Endodermal cell (in vitro differentiated cells): ENCODE measurements at regions not wholly inside any gene's neighbourhood (a gene's known extent, or its start where the extent isn't known, plus 50 kb on each side); places are given as distances from the start of the nearest gene placed in this dataset.
"Not testable (repeated sequence)": the region's sequence is repeated elsewhere in the genome, so short reads cannot be mapped to it uniquely, and the experiment has no call there.

ENCODE experiments used
- DNase-seq: peaks from one replicate; pipeline ENCODE4 v3.0.0-alpha.2; 2017
- H3K27ac ChIP-seq: 2 replicates; pipeline ENCODE4 v1.5.1; 2013; ENCODE audit warnings: mild to moderate bottlenecking, low read depth, low read length, moderate library complexity
- H3K27me3 ChIP-seq: 2 replicates; pipeline ENCODE4 v1.6.1; 2013; ENCODE audit warnings: mild to moderate bottlenecking, low read length, moderate library complexity; ENCODE audit not compliant: insufficient read depth, control insufficient read depth, poor library complexity, severe bottlenecking
- H3K36me3 ChIP-seq: 2 replicates; pipeline ENCODE4 v1.7.0; 2013; ENCODE audit warnings: mild to moderate bottlenecking, low read length, moderate library complexity; ENCODE audit not compliant: control insufficient read depth, insufficient read depth
- H3K4me1 ChIP-seq: one replicate; pipeline ENCODE4 v1.7.0; 2013; ENCODE audit warnings: low read length; ENCODE audit not compliant: control insufficient read depth, insufficient read depth
- H3K4me3 ChIP-seq: 2 replicates; pipeline ENCODE4 v1.5.1; 2013; ENCODE audit warnings: mild to moderate bottlenecking, low read length, moderate library complexity
- H3K9ac ChIP-seq: 2 replicates; pipeline ENCODE4 v1.6.1; 2013; ENCODE audit warnings: mild to moderate bottlenecking, low read length, moderate library complexity; ENCODE audit not compliant: poor library complexity, severe bottlenecking; ENCODE audit errors: extremely low read depth
- H3K9me3 ChIP-seq: 2 replicates; pipeline ENCODE4 v1.6.1; 2013; ENCODE audit warnings: mild to moderate bottlenecking, low read length, moderate library complexity; ENCODE audit not compliant: control insufficient read depth
- H3K27ac Mint-ChIP-seq: 2 replicates; pipeline ENCODE4 v1.8.0; 2020; ENCODE audit warnings: mixed read lengths
- H3K27me3 Mint-ChIP-seq: 2 replicates; pipeline ENCODE4 v1.8.0; 2021; ENCODE audit warnings: mild to moderate bottlenecking, mixed read lengths; ENCODE audit not compliant: insufficient read depth
- H3K36me3 Mint-ChIP-seq: 2 replicates; pipeline ENCODE4 v1.8.0; 2020; ENCODE audit warnings: low read depth, mixed read lengths
- H3K4me1 Mint-ChIP-seq: 2 replicates; pipeline ENCODE4 v1.8.0; 2020; ENCODE audit warnings: mixed read lengths
- H3K4me3 Mint-ChIP-seq: 2 replicates; pipeline ENCODE4 v1.8.0; 2020; ENCODE audit warnings: mild to moderate bottlenecking, moderate library complexity, mixed read lengths
- H3K9me3 Mint-ChIP-seq: 2 replicates; pipeline ENCODE4 v1.8.0; 2020; ENCODE audit warnings: mild to moderate bottlenecking, mixed read lengths
- WGBS, 2 experiments: methylation state at CpG; one replicate each; pipeline versions ENCODE4 v1.1.5 to v1.1.7; 2013; ENCODE audit warnings: missing lambda C conversion rate in 2 of 2, mixed read lengths in 1 of 2; ENCODE audit not compliant: insufficient coverage in 1 of 2, insufficient read length in 1 of 2; 5-methylcytosine and 5-hydroxymethylcytosine counted together
- TF ChIP-seq, protein P1 (sequence below): fragments of 200-600 bp; sonication (generic); conservative IDR thresholded peaks from 2 replicates; pipeline ENCODE4 v1.5.0; 2021; ENCODE audit warnings: antibody characterized with exemption, mild to moderate bottlenecking

DNA sequence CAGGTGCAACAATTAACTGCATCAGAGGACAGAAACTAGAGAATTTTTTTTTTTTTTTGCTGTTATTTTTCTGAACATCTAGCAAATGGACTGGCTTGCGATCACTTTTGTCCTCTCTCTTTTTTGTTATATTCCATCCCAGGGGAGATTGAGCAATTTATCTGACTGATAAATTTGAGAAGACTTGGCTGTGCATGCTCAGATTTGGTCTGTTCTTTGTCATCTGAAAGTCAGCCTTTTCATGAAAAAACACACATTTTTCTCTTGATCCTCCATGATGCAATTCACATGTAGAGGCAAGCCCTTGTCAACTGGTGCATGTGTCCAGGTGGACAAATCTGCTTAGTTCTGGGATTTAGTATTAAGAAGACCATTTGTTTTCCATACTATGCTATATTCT lies 309.3 kb downstream of the LRRC3B start:
- H3K4me3 Mint-ChIP-seq = no peak overlapping the region
- H3K9me3 Mint-ChIP-seq = no peaks in the 10 kb centered on the region
- Histone ChIP-seq H3K4me1 (no peaks in the 10 kb centered on the region), H3K27me3 (no peaks in the 10 kb centered on the region), H3K4me3 (no peak overlapping the region), H3K27ac (no peak overlapping the region), H3K9me3 (no peaks in the 10 kb centered on the region), H3K9ac (no peak overlapping the region), H3K36me3 (no peaks in the 10 kb centered on the region)
- DNase-seq = no peak
- H3K4me1 Mint-ChIP-seq = no peaks in the 10 kb centered on the region
- TF ChIP-seq, protein P1, sequence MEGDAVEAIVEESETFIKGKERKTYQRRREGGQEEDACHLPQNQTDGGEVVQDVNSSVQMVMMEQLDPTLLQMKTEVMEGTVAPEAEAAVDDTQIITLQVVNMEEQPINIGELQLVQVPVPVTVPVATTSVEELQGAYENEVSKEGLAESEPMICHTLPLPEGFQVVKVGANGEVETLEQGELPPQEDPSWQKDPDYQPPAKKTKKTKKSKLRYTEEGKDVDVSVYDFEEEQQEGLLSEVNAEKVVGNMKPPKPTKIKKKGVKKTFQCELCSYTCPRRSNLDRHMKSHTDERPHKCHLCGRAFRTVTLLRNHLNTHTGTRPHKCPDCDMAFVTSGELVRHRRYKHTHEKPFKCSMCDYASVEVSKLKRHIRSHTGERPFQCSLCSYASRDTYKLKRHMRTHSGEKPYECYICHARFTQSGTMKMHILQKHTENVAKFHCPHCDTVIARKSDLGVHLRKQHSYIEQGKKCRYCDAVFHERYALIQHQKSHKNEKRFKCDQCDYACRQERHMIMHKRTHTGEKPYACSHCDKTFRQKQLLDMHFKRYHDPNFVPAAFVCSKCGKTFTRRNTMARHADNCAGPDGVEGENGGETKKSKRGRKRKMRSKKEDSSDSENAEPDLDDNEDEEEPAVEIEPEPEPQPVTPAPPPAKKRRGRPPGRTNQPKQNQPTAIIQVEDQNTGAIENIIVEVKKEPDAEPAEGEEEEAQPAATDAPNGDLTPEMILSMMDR = no peak
- H3K27ac Mint-ChIP-seq = no peak overlapping the region
- no peaks in the 10 kb centered on the region for H3K36me3 Mint-ChIP-seq
- 0% methylated on average over 1 of the region's 1 CpG; no CpG with 5 or more reads in 1 of the 2 experiments for WGBS, 2 experiments
- H3K27me3 Mint-ChIP-seq = no peaks in the 10 kb centered on the region

DNA sequence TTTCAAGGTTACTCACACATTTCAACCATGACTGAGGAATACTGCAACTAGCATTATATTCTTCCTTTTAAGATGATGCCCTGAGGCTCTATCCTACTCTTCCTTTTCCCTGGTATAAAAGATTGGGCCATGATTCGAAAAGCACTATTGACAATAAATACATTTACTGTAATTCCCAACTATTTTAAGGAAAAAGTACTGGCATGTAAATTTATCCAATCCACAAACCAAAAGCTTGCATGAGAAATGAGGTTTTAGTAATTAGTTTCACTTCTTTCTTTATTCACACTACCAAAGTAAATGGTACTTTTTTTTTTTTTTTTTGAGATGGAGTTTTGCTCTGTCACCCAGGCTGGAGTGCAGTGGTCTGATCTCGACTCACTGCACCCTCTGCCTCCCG lies 310.2 kb downstream of the LRRC3B start:
- H3K27ac Mint-ChIP-seq = no peak overlapping the region

DNA sequence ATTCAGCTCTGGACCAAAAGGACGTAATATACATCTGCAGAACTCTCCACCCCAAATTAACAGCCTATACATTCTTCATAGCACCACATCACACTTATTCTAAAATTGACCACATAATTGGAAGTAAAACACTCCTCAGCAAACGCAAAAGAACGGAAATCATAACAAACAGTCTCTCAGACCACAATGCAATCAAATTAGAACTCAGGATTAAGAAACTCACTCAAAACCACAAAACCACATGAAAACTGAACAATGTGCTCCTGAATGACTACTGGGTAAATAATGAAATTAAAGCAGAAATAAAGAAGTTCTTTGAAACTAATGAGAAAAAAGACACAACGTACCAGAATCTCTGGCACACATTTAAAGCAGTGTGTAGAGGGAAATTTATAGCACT lies 322.9 kb downstream of the LRRC3B start:
- peaks cover 14% of the 10 kb centered on the region for H3K9me3 ChIP-seq
- not testable (repeated sequence) for H3K4me3 ChIP-seq, H3K9ac ChIP-seq, H3K4me1 Mint-ChIP-seq, H3K36me3 Mint-ChIP-seq, H3K27me3 Mint-ChIP-seq, H3K36me3 ChIP-seq, H3K27me3 ChIP-seq, H3K9me3 Mint-ChIP-seq, DNase-seq, H3K27ac Mint-ChIP-seq, H3K4me1 ChIP-seq, H3K4me3 Mint-ChIP-seq, H3K27ac ChIP-seq
- 94% methylated on average over 2 of the region's 4 CpGs; no CpG with 5 or more reads in 1 of the 2 experiments for WGBS, 2 experiments

More for the DNA sequence above, 310.2 kb downstream of the LRRC3B start:
- H3K36me3 Mint-ChIP-seq = no peaks in the 10 kb centered on the region
- H3K4me1 ChIP-seq = no peaks in the 10 kb centered on the region
- no peaks in the 10 kb centered on the region for H3K27me3 Mint-ChIP-seq
- 83 to 87% methylated on average over 2 to 3 of the region's 3 CpGs for WGBS, 2 experiments
- no peaks in the 10 kb centered on the region for H3K9me3 ChIP-seq
- no peak overlapping the region for H3K27ac ChIP-seq
- H3K9me3 Mint-ChIP-seq = no peaks in the 10 kb centered on the region
- H3K4me3 ChIP-seq = no peak overlapping the region
- no peaks in the 10 kb centered on the region for H3K27me3 ChIP-seq
- no peak for DNase-seq
- H3K36me3 ChIP-seq = no peaks in the 10 kb centered on the region
- no peak overlapping the region for H3K9ac ChIP-seq
- TF ChIP-seq, protein P1 = no peak
- no peak overlapping the region for H3K4me3 Mint-ChIP-seq
- no peaks in the 10 kb centered on the region for H3K4me1 Mint-ChIP-seq

DNA sequence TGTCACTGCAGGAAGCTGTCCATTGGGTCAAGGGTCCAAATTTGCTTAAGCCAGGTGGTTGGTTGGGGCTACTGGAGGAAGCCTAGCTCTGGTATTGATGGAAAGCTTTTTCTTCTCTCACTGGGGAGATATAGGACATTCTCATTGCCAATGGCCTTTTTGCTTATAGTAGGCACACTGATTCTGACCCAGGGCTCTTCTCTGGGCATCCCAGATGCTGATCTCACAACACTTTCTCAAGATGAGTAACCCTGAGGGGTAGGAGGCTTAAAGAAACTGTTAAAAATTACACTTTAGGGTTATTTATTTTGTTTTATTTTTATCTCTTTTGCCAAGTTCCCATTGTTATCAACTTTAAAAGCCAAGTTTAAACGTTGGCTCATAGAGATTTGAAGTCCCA lies 337.8 kb downstream of the LRRC3B start:
- DNase-seq = no peak
- Mint-ChIP-seq H3K36me3 (no peaks in the 10 kb centered on the region), H3K27ac (no peak overlapping the region), H3K4me1 (peaks cover 2% of the 10 kb centered on the region), H3K4me3 (no peak overlapping the region), H3K9me3 (no peaks in the 10 kb centered on the region), H3K27me3 (no peaks in the 10 kb centered on the region)
- Histone ChIP-seq H3K9ac (no peak overlapping the region), H3K9me3 (peaks cover 5% of the 10 kb centered on the region), H3K27ac (no peak overlapping the region), H3K4me3 (no peak overlapping the region), H3K4me1 (no peaks in the 10 kb centered on the region), H3K36me3 (no peaks in the 10 kb centered on the region), H3K27me3 (no peaks in the 10 kb centered on the region)
- WGBS, 2 experiments = 93% methylated on average over 1 of the region's 1 CpG; no CpG with 5 or more reads in 1 of the 2 experiments
- TF ChIP-seq, protein P1 = no peak
